ENCODE measurements at regions not wholly inside any gene's neighbourhood (a gene's known extent, or its start where the extent isn't known, plus 50 kb on each side); places are given as distances from the start of the nearest gene placed in this dataset.
"Not testable (repeated sequence)": the region's sequence is repeated elsewhere in the genome, so short reads cannot be mapped to it uniquely, and the experiment has no call there.

DNA sequence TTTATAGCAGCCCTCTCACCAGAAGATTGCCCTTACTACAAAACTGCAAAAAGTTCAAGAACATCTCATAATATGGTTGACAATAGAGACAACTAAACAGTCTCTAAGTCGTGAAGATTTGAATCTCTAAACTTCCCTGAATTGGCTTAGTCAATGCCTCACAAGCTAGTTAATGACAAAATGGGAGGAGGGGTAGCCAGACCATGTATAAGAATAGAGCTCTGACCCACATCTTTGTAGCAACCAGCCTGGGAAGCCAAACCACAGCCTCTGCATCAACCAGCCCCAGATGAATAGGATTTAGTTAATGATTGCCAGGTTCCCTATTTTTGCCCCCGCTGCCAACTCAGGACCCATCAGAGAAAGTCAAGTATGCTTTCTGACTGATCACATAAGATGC lies 1265.9 kb upstream of the PCDH10 start:
- DNase-seq: not testable (repeated sequence)

GRCh38 chr4:131925662-131926061 lies 1223.4 kb upstream of the PCDH10 start:
- not testable (repeated sequence) for H3K9me3 ChIP-seq (ENCODE audit: severe bottlenecking); H3K4me3 ChIP-seq (ENCODE audit: low read depth, low read length); DNase-seq; H3K27ac ChIP-seq; H3K27me3 ChIP-seq (ENCODE audit: insufficient read depth, low read depth, severe bottlenecking); H3K36me3 ChIP-seq

More for the DNA sequence above, 1265.9 kb upstream of the PCDH10 start:
- H3K27me3 ChIP-seq (ENCODE audit: insufficient read depth, low read depth, severe bottlenecking); H3K27ac ChIP-seq; H3K4me3 ChIP-seq (ENCODE audit: low read depth, low read length); H3K36me3 ChIP-seq; H3K9me3 ChIP-seq (ENCODE audit: severe bottlenecking): not testable (repeated sequence)

DNA sequence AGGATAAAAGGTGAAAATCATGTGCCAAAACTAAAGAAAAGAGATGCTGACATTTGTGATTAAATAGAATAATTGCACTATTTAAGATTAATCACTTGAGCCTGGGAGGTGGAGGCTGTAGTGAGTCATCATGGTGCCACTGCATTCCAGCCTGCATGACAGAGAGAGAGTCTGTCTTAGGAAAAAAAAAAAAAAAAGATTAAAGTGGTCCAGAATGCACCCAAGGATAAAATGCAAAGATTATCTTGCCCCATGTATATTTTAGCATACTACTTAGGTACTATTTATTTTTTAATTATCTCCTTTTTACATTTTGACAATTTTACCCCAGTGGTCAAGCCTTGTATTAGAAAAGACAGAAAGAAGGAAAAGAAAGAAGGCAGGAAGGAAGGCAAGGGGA lies 1181.4 kb upstream of the PCDH10 start:
- not testable (repeated sequence) for H3K9me3 ChIP-seq (ENCODE audit: severe bottlenecking); H3K27me3 ChIP-seq (ENCODE audit: insufficient read depth, low read depth, severe bottlenecking); H3K36me3 ChIP-seq; H3K4me3 ChIP-seq (ENCODE audit: low read depth, low read length); H3K27ac ChIP-seq; DNase-seq

- Histone ChIP-seq H3K36me3 (no peaks in the 10 kb centered on the region), H3K27ac (no peak overlapping the region), H3K27me3 (ENCODE audit: insufficient read depth, low read depth, severe bottlenecking) (no peaks in the 10 kb centered on the region), H3K9me3 (ENCODE audit: severe bottlenecking) (peaks cover 6% of the 10 kb centered on the region), H3K4me3 (ENCODE audit: low read depth, low read length) (no peak overlapping the region)
- no peak for DNase-seq
- TF ChIP-seq CTCF (IDR thresholded peaks at IDR 0.05; ENCODE audit: low read depth, low read length): no peak
Measured at GRCh38 chr4:131974730-131975129, 1174.4 kb upstream of the PCDH10 start.

- not testable (repeated sequence) for H3K4me3 ChIP-seq (ENCODE audit: low read depth, low read length)
Measured at GRCh38 chr4:131975276-131976132, 1173.6 kb upstream of the PCDH10 start.

DNA sequence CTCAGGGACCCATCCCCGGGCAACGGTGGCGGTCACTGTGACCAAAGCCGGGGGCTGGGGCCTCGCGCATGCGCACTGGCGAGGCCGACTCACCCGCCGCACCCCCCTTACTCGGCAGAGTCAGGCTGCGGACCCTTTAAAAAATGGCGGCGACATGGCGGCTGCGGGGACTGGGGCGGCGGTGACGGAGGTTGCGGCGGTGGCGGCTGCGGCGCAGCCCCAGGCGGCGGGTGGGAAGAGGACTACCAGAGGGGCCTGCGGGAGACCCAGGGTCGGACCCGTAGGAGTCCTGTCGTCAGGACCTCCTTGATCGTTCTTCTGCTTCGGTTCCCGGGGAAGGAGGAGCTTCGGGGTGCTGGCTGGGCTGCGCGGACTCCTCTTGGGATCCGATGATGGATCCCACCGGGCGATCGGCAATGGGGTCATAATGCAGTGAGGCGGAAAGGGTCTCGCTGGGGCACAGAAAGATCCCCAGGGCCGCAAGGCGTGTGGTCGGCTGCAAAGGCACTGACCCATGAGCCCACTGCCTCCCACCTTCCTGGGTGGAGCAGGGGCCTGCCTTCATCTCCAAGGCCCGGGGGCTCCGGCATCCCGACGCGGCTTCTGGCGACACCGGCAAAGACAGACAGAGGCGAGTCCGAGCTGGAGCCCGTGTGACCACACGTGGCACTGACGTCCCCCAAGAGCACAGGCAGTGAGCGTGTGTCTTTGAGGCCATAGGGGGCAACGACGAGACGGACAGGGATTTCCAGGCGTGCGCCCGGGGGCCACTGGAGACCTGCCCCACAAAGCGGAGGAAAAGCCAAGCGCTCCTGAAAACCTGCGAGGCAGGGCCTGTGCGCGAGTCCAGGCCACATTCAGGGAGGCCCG lies 1172.7 kb upstream of the PCDH10 start:
- not testable (repeated sequence) for H3K27me3 ChIP-seq (ENCODE audit: insufficient read depth, low read depth, severe bottlenecking); H3K36me3 ChIP-seq; H3K4me3 ChIP-seq (ENCODE audit: low read depth, low read length); H3K9me3 ChIP-seq (ENCODE audit: severe bottlenecking); DNase-seq; H3K27ac ChIP-seq

More at GRCh38 chr4:131975276-131976132, 1173.6 kb upstream of the PCDH10 start:
- H3K27ac ChIP-seq; H3K36me3 ChIP-seq; DNase-seq; H3K9me3 ChIP-seq (ENCODE audit: severe bottlenecking); H3K27me3 ChIP-seq (ENCODE audit: insufficient read depth, low read depth, severe bottlenecking): not testable (repeated sequence)

- H3K4me3 ChIP-seq (ENCODE audit: low read depth, low read length): no peak overlapping the region
- no peak for TF ChIP-seq CTCF (IDR thresholded peaks at IDR 0.05; ENCODE audit: low read depth, low read length)
- no peaks in the 10 kb centered on the region for H3K27me3 ChIP-seq (ENCODE audit: insufficient read depth, low read depth, severe bottlenecking)
- DNase-seq: no peak
- H3K27ac ChIP-seq: no peak overlapping the region
- H3K36me3 ChIP-seq: no peaks in the 10 kb centered on the region
- H3K9me3 ChIP-seq (ENCODE audit: severe bottlenecking): peaks cover 6% of the 10 kb centered on the region
Measured at GRCh38 chr4:131978120-131978519, 1171.0 kb upstream of the PCDH10 start.

- no peak overlapping the region for H3K27ac ChIP-seq
- no peak for TF ChIP-seq CTCF (IDR thresholded peaks at IDR 0.05; ENCODE audit: low read depth, low read length)
- DNase-seq: no peak
Measured at GRCh38 chr4:131989576-131989975, 1159.5 kb upstream of the PCDH10 start.

More at GRCh38 chr4:131989576-131989975, 1159.5 kb upstream of the PCDH10 start:
- Histone ChIP-seq H3K4me3 (ENCODE audit: low read depth, low read length) (no peak overlapping the region), H3K27me3 (ENCODE audit: insufficient read depth, low read depth, severe bottlenecking) (no peaks in the 10 kb centered on the region), H3K9me3 (ENCODE audit: severe bottlenecking) (no peaks in the 10 kb centered on the region), H3K36me3 (no peaks in the 10 kb centered on the region)

Data from WERI-Rb-1 (cell line).